MCF 10A (cell line): ENCODE measurements at regions not wholly inside any gene's neighbourhood (a gene's known extent, or its start where the extent isn't known, plus 50 kb on each side); places are given as distances from the start of the nearest gene placed in this dataset.
"Not testable (repeated sequence)": the region's sequence is repeated elsewhere in the genome, so short reads cannot be mapped to it uniquely, and the experiment has no call there.

ENCODE experiments used
- BruUV-seq: library from RNA; stranded (reverse); fragments of 400-500 nt; replicated peaks from 2 replicates; lab custom pipeline; 2021; lab: Mats Ljungman, UMichigan
- CTCF ChIA-PET: fragments of 300-600 bp; sonication (Branson Sonifier 250); formaldehyde crosslinking; extraction: SDS; loops from one replicate; lab custom pipeline; 2021; ENCODE audit warnings: antibody characterized with exemption, inconsistent platforms; lab: Yijun Ruan, JAX
- POLR2A ChIA-PET: fragments of 300-600, 350-650 bp; sonication (Branson Sonifier 250); formaldehyde crosslinking; extraction: SDS; loops from one replicate; lab custom pipeline; 2020; ENCODE audit warnings: antibody characterized with exemption, inconsistent platforms; lab: Yijun Ruan, JAX
- DNase-seq: peaks from one replicate; pipeline ENCODE4 v3.0.0-alpha.2; 2018; ENCODE audit not compliant: unreplicated experiment
- H3K27ac Mint-ChIP-seq: one replicate; pipeline ENCODE4 v1.8.0; 2022; ENCODE audit warnings: mild to moderate bottlenecking, low read depth, mixed read lengths; ENCODE audit not compliant: unreplicated experiment
- H3K27me3 Mint-ChIP-seq: one replicate; pipeline ENCODE4 v1.8.0; 2022; ENCODE audit warnings: mixed read lengths; ENCODE audit not compliant: insufficient read depth, unreplicated experiment
- H3K36me3 Mint-ChIP-seq: one replicate; pipeline ENCODE4 v1.8.0; 2022; ENCODE audit warnings: mild to moderate bottlenecking, moderate library complexity, mixed read lengths; ENCODE audit not compliant: insufficient read depth, unreplicated experiment
- H3K4me1 Mint-ChIP-seq: one replicate; pipeline ENCODE4 v1.8.0; 2022; ENCODE audit warnings: mixed read lengths; ENCODE audit not compliant: insufficient read depth, unreplicated experiment
- H3K4me3 Mint-ChIP-seq: one replicate; pipeline ENCODE4 v1.8.0; 2022; ENCODE audit warnings: mild to moderate bottlenecking, moderate library complexity, mixed read lengths; ENCODE audit not compliant: unreplicated experiment
- H3K9me3 Mint-ChIP-seq: one replicate; pipeline ENCODE4 v1.8.0; 2022; ENCODE audit warnings: mixed read lengths; ENCODE audit not compliant: unreplicated experiment
- CTCF ChIP-seq: fragments of 200-600 bp; IDR thresholded peaks from one replicate; pipeline ENCODE4 v1.8.0; 2022; ENCODE audit warnings: antibody characterized with exemption, mild to moderate bottlenecking; ENCODE audit not compliant: unreplicated experiment
- intact Hi-C: fragments of 100-400 bp; cut with micrococcal nuclease; formaldehyde crosslinking; loops from 2 replicates; pipeline ENCODE4 v1.14.1; 2022

GRCh38 chr1:9443913-9444445 lies 95.3 kb upstream of the SLC25A33 start:
- intact Hi-C loops: no loop called here
- H3K9me3 Mint-ChIP-seq: no peaks in the 10 kb centered on the region
- BruUV-seq: no TSS peak
- peaks cover 36% of the 10 kb centered on the region for H3K4me1 Mint-ChIP-seq
- peak; percentile 46 for DNase-seq
- peak overlapping the region; percentile 62 for H3K4me3 Mint-ChIP-seq
- H3K36me3 Mint-ChIP-seq: peaks cover 5% of the 10 kb centered on the region
- TF ChIP-seq CTCF: no peak
- ChIA-PET CTCF (interaction anchor here (0.6 to 1.0 kb wide), 3 partner anchors 12 to 33 kb away, joined by 4 to 9 read pairs (median 5); no protein-coding TSS in a partner anchor), POLR2A (interaction anchor here (0.6 to 14.7 kb wide), 14 partner anchors 8 to 1398 kb away, joined by 3 to 196 read pairs (median 4); no protein-coding TSS in a partner anchor)
- H3K27ac Mint-ChIP-seq: peak overlapping the region; percentile 96
- no peaks in the 10 kb centered on the region for H3K27me3 Mint-ChIP-seq

GRCh38 chr1:9444532-9444931 lies 94.7 kb upstream of the SLC25A33 start:
- no TSS peak for BruUV-seq
- ChIA-PET POLR2A (interaction anchor here (0.6 to 14.7 kb wide), 11 partner anchors 9 to 900 kb away, joined by 3 to 196 read pairs (median 4); no protein-coding TSS in a partner anchor), CTCF (interaction anchor here (0.5 to 1.6 kb wide), 6 partner anchors 12 to 1206 kb away, joined by 3 to 9 read pairs (median 4); no protein-coding TSS in a partner anchor)
- peak overlapping the region; percentile 96 for H3K27ac Mint-ChIP-seq
- no peaks in the 10 kb centered on the region for H3K27me3 Mint-ChIP-seq
- DNase-seq: no peak
- H3K36me3 Mint-ChIP-seq: peaks cover 5% of the 10 kb centered on the region
- H3K4me3 Mint-ChIP-seq: no peak overlapping the region
- peaks cover 31% of the 10 kb centered on the region for H3K4me1 Mint-ChIP-seq
- no peaks in the 10 kb centered on the region for H3K9me3 Mint-ChIP-seq
- no peak for TF ChIP-seq CTCF
- intact Hi-C loops: no loop called here

- peak overlapping the region; percentile 96 for H3K27ac Mint-ChIP-seq
- H3K4me3 Mint-ChIP-seq, H3K36me3 Mint-ChIP-seq, H3K27me3 Mint-ChIP-seq, H3K9me3 Mint-ChIP-seq, intact Hi-C loops, BruUV-seq, DNase-seq: not testable (repeated sequence)
- CTCF ChIA-PET: interaction anchor here (0.5 to 1.9 kb wide), 4 partner anchors 13 to 1206 kb away, joined by 3 to 7 read pairs (median 4); no protein-coding TSS in a partner anchor
- POLR2A ChIA-PET: interaction anchor here (1.3 to 14.7 kb wide), 5 partner anchors 9 to 155 kb away, joined by 4 to 196 read pairs (median 6); no protein-coding TSS in a partner anchor
- peaks cover 33% of the 10 kb centered on the region for H3K4me1 Mint-ChIP-seq
Measured at GRCh38 chr1:9445081-9445480, 94.2 kb upstream of the SLC25A33 start.

- Mint-ChIP-seq H3K4me3 (no peak overlapping the region), H3K9me3 (no peaks in the 10 kb centered on the region), H3K27ac (no peak overlapping the region), H3K27me3 (no peaks in the 10 kb centered on the region), H3K4me1 (peaks cover 25% of the 10 kb centered on the region), H3K36me3 (peaks cover 5% of the 10 kb centered on the region)
- ChIA-PET POLR2A (interaction anchor here (0.7 to 14.7 kb wide), 5 partner anchors 9 to 169 kb away, joined by 3 to 196 read pairs (median 4); no protein-coding TSS in a partner anchor), CTCF (interaction anchor here (0.7 to 1.9 kb wide), 3 partner anchors 8 to 25 kb away, joined by 3 to 7 read pairs (median 5); no protein-coding TSS in a partner anchor)
- no peak for TF ChIP-seq CTCF
- intact Hi-C loops: no loop called here
- BruUV-seq: no TSS peak
- no peak for DNase-seq
Measured at GRCh38 chr1:9447215-9447960, 91.9 kb upstream of the SLC25A33 start.
